ENCODE measurements at regions not wholly inside any gene's neighbourhood (a gene's known extent, or its start where the extent isn't known, plus 50 kb on each side); places are given as distances from the start of the nearest gene placed in this dataset.
"Not testable (repeated sequence)": the region's sequence is repeated elsewhere in the genome, so short reads cannot be mapped to it uniquely, and the experiment has no call there.

GRCh38 chr13:61358599-61358998 is 57.0 kb downstream of the PCDH20 start:
- no peak for DNase-seq (ENCODE audit: low spot score)
- intact Hi-C loops (cut with DNase I) = no loop called here

DNA sequence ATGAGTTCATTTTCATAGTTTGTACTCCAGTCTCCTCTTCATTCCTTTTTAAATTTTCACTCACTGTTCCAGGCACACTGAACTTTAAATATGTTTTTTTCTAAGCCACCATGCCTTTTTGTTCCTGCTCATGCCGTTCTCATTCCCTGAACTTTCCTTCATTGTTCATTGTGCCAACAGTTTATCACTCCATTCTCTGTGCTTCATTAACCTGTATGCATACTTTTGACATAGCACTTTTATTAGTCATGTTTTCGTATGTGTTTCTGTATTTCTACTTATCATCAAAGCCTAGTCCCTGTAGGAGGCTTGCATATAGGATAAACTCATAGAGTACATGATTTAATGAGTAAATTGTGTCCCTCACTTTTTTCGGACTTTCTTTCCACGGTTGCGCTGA is 65.3 kb downstream of the PCDH20 start:
- no peak for DNase-seq (ENCODE audit: low spot score)
- intact Hi-C loops (cut with DNase I) = no loop called here

GRCh38 chr13:61339054-61339621 is 76.5 kb downstream of the PCDH20 start:
- intact Hi-C loops (cut with DNase I) = no loop called here
- DNase-seq (ENCODE audit: low spot score) = no peak

DNA sequence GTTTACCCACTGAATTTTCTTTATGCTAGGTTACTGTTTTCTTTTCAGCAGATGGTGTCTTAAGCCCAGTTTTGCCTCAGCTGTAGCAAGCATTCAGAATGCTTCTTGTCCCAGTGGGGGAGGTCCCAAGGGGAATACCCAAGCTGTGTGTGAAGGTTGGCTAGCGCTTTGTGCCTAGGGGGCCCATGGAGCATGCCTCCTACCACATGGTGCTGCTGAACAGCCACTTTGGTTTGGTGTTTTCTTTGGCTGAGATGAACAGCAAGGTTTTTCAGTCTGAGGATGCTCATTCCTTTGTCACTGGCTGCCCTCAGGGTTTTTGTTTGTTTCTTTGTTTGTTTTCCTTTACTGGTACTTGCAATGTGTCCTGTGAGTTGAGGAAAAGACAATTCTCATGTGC is 99.0 kb downstream of the PCDH20 start:
- intact Hi-C loops (cut with DNase I) = no loop called here

DNA sequence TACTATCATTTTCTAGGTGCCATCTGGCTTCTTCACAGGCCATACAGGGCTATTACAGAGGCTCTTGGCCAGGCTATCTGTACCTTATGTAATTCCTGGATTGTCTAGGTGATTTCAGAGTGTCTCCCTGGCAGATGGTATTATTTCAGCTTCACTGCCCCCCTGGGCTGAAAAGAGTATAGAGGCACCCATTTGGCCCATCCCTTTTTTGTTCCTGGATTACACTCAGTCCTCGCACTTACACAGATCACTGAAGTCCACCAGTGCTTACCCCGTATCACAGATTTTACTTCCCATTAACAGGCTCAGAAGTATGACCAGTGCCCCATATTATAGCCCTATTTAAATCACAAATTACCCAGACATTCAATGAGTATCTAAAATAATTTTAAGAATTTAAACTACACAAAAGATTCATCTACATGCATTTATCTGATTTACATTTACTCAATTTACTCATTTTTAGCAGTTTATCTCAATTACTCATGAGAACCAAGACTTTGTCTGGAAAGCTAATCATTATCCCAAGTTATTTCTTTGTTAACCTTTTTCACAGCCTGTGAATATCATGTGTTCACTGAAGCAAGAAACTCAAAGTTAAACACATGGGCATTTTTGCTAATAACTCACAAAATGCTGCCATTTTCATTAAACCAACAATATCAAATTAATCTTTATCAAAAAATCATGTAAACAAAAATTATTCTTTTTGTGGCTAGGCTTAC is 121.0 kb downstream of the PCDH20 start:
- intact Hi-C loops (cut with DNase I) = loop anchor here in 1 of 2 donors (10.0 kb wide), 1 partner anchor 1140 kb away; no protein-coding TSS in a partner anchor
- no peak for DNase-seq (ENCODE audit: low spot score)

More for the DNA sequence above, 99.0 kb downstream of the PCDH20 start:
- no peak for DNase-seq (ENCODE audit: low spot score)

- DNase-seq (ENCODE audit: low spot score) = no peak
- intact Hi-C loops (cut with DNase I) = no loop called here
Measured at GRCh38 chr13:61286148-61286745, 129.4 kb downstream of the PCDH20 start.

DNA sequence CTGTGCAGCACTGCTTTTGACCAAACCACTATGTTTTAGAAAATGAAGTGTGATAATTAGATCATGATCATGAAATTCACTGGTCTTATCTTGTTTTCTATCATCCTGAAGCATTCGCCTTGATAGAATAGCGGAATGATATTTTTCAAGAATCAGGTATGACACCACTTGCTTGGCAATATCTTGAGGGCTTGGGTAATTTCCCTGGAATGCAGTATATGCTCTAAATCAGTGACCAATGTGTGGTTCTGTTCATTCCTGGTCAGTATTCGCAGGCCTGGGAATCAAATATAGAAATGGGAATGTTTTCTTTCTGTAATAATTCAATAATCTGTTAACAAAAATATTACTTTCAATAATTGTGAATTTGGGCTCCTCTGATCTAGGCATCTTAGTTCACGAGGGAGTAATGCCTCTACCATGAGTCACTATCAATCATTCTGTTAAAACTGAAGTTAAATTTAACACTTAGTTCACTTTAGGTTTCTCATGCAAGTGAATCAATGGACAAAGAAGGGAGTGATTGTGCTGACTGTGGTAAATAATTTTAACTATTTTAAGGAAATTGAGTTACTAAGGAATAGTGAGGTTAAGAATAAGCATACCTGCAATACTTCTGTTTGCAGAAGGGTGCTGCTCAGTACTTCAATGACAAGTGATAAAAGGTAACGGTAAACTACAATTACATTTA is 137.9 kb downstream of the PCDH20 start:
- intact Hi-C loops (cut with DNase I) = no loop called here
- no peak for DNase-seq (ENCODE audit: low spot score)

GRCh38 chr13:61277088-61277487 is 138.6 kb downstream of the PCDH20 start:
- no peak for DNase-seq (ENCODE audit: low spot score)

GRCh38 chr13:61276401-61276800 is 139.2 kb downstream of the PCDH20 start:
- DNase-seq (ENCODE audit: low spot score) = no peak
- intact Hi-C loops (cut with DNase I) = no loop called here

More at GRCh38 chr13:61277088-61277487, 138.6 kb downstream of the PCDH20 start:
- intact Hi-C loops (cut with DNase I) = no loop called here

DNA sequence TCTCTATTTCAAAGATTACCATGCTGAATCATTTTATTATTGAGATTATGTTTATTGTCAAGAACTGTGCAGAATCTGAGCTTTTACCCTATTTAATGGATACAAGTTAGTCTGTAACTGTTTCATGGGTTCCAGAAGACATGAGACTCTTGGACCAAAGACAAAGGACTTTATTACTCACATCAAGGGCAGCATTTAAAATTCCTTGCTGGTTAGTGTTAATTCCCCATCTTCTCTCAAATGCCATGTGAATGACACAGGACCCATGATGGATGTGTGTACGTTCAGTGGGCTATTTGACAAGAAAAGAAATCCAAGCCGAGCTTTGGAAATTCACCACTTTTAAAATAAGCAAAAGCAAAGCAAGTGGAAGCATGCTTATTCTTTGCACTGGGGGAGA is 139.9 kb downstream of the PCDH20 start:
- no peak for DNase-seq (ENCODE audit: low spot score)
- intact Hi-C loops (cut with DNase I) = no loop called here

DNA sequence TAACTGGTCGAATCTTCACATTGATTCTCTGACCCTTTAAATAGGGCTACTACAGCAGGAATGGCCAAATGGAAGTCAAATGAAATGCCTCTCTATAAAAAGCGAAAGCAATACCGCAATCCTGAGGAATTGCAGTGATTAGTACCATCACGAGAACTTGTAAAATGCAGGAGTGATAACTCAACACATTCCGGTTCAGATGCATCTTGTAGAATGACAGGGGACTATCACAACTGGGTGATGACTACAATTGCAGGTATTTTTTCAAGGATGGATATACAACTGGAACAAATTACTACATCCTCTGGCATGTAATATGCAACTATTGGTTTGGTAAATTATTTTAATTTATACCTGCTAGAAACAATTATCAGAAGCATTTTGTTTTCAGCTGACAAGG is 140.4 kb downstream of the PCDH20 start:
- no peak for DNase-seq (ENCODE audit: low spot score)
- intact Hi-C loops (cut with DNase I) = no loop called here

DNA sequence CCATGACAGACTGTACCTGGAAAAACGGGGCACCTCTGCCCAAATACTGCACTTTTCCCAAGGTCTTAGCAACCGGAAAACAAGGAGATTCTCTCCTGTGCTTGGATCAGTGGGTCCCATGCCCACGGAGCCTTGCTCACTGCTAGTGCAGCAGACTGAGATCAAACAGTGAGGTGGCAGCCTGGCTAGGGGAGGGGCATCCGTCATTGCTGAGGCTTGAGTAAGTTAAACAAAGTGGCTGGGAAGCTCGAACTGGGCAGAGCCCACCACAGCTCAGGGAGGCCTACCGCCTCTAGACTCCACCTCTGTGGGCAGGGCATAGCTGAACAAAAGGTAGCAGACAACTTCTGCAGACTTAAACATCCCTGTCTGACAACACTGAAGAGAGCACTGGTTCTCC is 148.8 kb downstream of the PCDH20 start:
- intact Hi-C loops (cut with DNase I); DNase-seq (ENCODE audit: low spot score): not testable (repeated sequence)

- intact Hi-C loops (cut with DNase I) = no loop called here
- DNase-seq (ENCODE audit: low spot score) = no peak
Measured at GRCh38 chr13:61261746-61262472, 153.7 kb downstream of the PCDH20 start.

DNA sequence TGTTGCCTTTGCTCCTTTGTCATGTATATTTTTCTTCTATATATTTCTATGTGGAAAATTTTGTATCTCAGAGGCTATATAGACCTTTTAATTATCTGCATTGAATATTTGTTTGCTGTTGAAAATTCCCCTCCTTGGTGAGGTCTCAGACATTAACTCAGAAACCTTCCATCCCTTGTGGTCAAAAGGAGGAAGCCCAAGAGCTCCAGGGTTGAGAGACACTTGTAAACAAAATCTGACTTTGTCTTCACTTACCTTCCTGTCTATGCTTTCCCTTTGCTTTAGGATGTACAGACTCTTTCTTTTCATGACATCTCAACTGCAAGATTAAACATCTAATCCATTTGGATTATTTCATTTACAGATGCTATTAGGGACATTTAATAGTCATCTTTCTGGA is 157.5 kb downstream of the PCDH20 start:
- intact Hi-C loops (cut with DNase I) = no loop called here

GRCh38 chr13:61255040-61255796 is 160.4 kb downstream of the PCDH20 start:
- intact Hi-C loops (cut with DNase I) = no loop called here
- DNase-seq (ENCODE audit: low spot score) = no peak

More for the DNA sequence above, 157.5 kb downstream of the PCDH20 start:
- no peak for DNase-seq (ENCODE audit: low spot score)

GRCh38 chr13:61253105-61253877 is 162.4 kb downstream of the PCDH20 start:
- DNase-seq (ENCODE audit: low spot score) = no peak
- intact Hi-C loops (cut with DNase I) = no loop called here

- intact Hi-C loops (cut with DNase I) = no loop called here
- DNase-seq (ENCODE audit: low spot score) = no peak
Measured at GRCh38 chr13:61252213-61252612, 163.4 kb downstream of the PCDH20 start.
